ENCODE measurements at regions not wholly inside any gene's neighbourhood (a gene's known extent, or its start where the extent isn't known, plus 50 kb on each side); places are given as distances from the start of the nearest gene placed in this dataset.

- no peak for DNase-seq
- no peak overlapping the region for H3K4me3 ChIP-seq
- peaks cover 0 to 7% (median 0%) of the 10 kb centered on the region in 3 donors for H3K4me1 ChIP-seq
- no peaks in the 10 kb centered on the region for H3K27me3 ChIP-seq
- H3K9me3 ChIP-seq = no peaks in the 10 kb centered on the region
- TF ChIP-seq POLR2A (IDR thresholded peaks at IDR 0.05) (no peak), CTCF (IDR thresholded peaks at IDR 0.05) (no peak)
- H3K36me3 ChIP-seq = no peaks in the 10 kb centered on the region
- intact Hi-C loops (cut with DNase I) = no loop called here
- H3K27ac ChIP-seq = no peak overlapping the region
These were observed 591.0 kb upstream of the ATP2B1 start for GRCh38 chr12:90299666-90300065.

GRCh38 chr12:90299121-90299520 is 590.5 kb upstream of the ATP2B1 start:
- intact Hi-C loops (cut with DNase I) = no loop called here
- Histone ChIP-seq H3K4me1 (peaks cover 0 to 7% (median 0%) of the 10 kb centered on the region in 3 donors), H3K36me3 (no peaks in the 10 kb centered on the region), H3K27ac (no peak overlapping the region), H3K27me3 (no peaks in the 10 kb centered on the region), H3K4me3 (no peak overlapping the region), H3K9me3 (no peaks in the 10 kb centered on the region)
- no peak for DNase-seq
- 53 to 56% methylated on average over 4 of the region's 4 CpGs for WGBS, 2 donors
- TF ChIP-seq CTCF (IDR thresholded peaks at IDR 0.05) = no peak
- no peak for TF ChIP-seq POLR2A (IDR thresholded peaks at IDR 0.05)

- no peak for DNase-seq
- no peak for TF ChIP-seq POLR2A (IDR thresholded peaks at IDR 0.05)
- TF ChIP-seq CTCF (IDR thresholded peaks at IDR 0.05) = no peak
- Histone ChIP-seq H3K4me1 (peaks cover 0 to 7% (median 0%) of the 10 kb centered on the region in 3 donors), H3K27ac (no peak overlapping the region), H3K36me3 (no peaks in the 10 kb centered on the region), H3K9me3 (no peaks in the 10 kb centered on the region), H3K4me3 (no peak overlapping the region), H3K27me3 (no peaks in the 10 kb centered on the region)
- WGBS, 2 donors = 65 to 89% methylated on average over 2 of the region's 2 CpGs
- intact Hi-C loops (cut with DNase I) = no loop called here
These were observed 589.8 kb upstream of the ATP2B1 start for GRCh38 chr12:90298289-90298948.

GRCh38 chr12:90295858-90296257 is 587.2 kb upstream of the ATP2B1 start:
- Histone ChIP-seq H3K4me1 (no peaks in the 10 kb centered on the region), H3K36me3 (no peaks in the 10 kb centered on the region), H3K9me3 (no peaks in the 10 kb centered on the region), H3K4me3 (no peak overlapping the region), H3K27me3 (no peaks in the 10 kb centered on the region), H3K27ac (no peak overlapping the region)
- DNase-seq = no peak
- intact Hi-C loops (cut with DNase I) = no loop called here
- no peak for TF ChIP-seq POLR2A (IDR thresholded peaks at IDR 0.05)
- TF ChIP-seq CTCF (IDR thresholded peaks at IDR 0.05) = no peak
- WGBS, 2 donors = 84 to 93% methylated on average over 2 of the region's 2 CpGs

GRCh38 chr12:90292183-90292582 is 583.5 kb upstream of the ATP2B1 start:
- TF ChIP-seq POLR2A (IDR thresholded peaks at IDR 0.05) = no peak
- TF ChIP-seq CTCF (IDR thresholded peaks at IDR 0.05) = no peak
- peaks cover 0 to 14% (median 0%) of the 10 kb centered on the region in 3 donors for H3K9me3 ChIP-seq
- H3K27me3 ChIP-seq = no peaks in the 10 kb centered on the region
- WGBS, 2 donors = 52 to 65% methylated on average over 4 of the region's 4 CpGs
- no peaks in the 10 kb centered on the region for H3K36me3 ChIP-seq
- intact Hi-C loops (cut with DNase I) = no loop called here
- no peak for DNase-seq
- no peak overlapping the region for H3K27ac ChIP-seq
- H3K4me1 ChIP-seq = no peaks in the 10 kb centered on the region
- H3K4me3 ChIP-seq = no peak overlapping the region
